ENCODE measurements at regions not wholly inside any gene's neighbourhood (a gene's known extent, or its start where the extent isn't known, plus 50 kb on each side); places are given as distances from the start of the nearest gene placed in this dataset.

- H3K27ac Mint-ChIP-seq, result no peak overlapping the region
- no peaks in the 10 kb centered on the region for H3K36me3 Mint-ChIP-seq (ENCODE audit: insufficient read depth)
- no peak for DNase-seq (ENCODE audit: low spot score, unreplicated experiment)
- peaks cover 19% of the 10 kb centered on the region for H3K27me3 Mint-ChIP-seq
- peaks cover 8% of the 10 kb centered on the region for H3K4me1 Mint-ChIP-seq (ENCODE audit: low read depth)
- no peak overlapping the region for H3K4me3 Mint-ChIP-seq (ENCODE audit: low read depth)
- H3K9me3 Mint-ChIP-seq (ENCODE audit: low read depth), result no peaks in the 10 kb centered on the region
- no peak for TF ChIP-seq CTCF (IDR thresholded peaks at IDR 0.05; ENCODE audit: unreplicated experiment)
Measured at GRCh38 chr16:73879621-73880020, 417.0 kb upstream of the PSMD7 start.

- no peak overlapping the region for H3K27ac Mint-ChIP-seq
- TF ChIP-seq CTCF (IDR thresholded peaks at IDR 0.05; ENCODE audit: unreplicated experiment), result peak; percentile 69
- H3K9me3 Mint-ChIP-seq (ENCODE audit: low read depth), result no peaks in the 10 kb centered on the region
- no peak overlapping the region for H3K4me3 Mint-ChIP-seq (ENCODE audit: low read depth)
- no peaks in the 10 kb centered on the region for H3K36me3 Mint-ChIP-seq (ENCODE audit: insufficient read depth)
- peaks cover 14% of the 10 kb centered on the region for H3K4me1 Mint-ChIP-seq (ENCODE audit: low read depth)
- DNase-seq (ENCODE audit: low spot score, unreplicated experiment), result no peak
- peaks cover 19% of the 10 kb centered on the region for H3K27me3 Mint-ChIP-seq
Measured at GRCh38 chr16:73878611-73879010, 418.0 kb upstream of the PSMD7 start.

GRCh38 chr16:73877150-73877549, 419.5 kb upstream of the PSMD7 start:
- no peak for TF ChIP-seq CTCF (IDR thresholded peaks at IDR 0.05; ENCODE audit: unreplicated experiment)
- DNase-seq (ENCODE audit: low spot score, unreplicated experiment), result no peak
- Mint-ChIP-seq H3K27ac (no peak overlapping the region), H3K4me3 (ENCODE audit: low read depth) (no peak overlapping the region), H3K4me1 (ENCODE audit: low read depth) (peaks cover 12% of the 10 kb centered on the region), H3K36me3 (ENCODE audit: insufficient read depth) (no peaks in the 10 kb centered on the region), H3K27me3 (peaks cover 19% of the 10 kb centered on the region), H3K9me3 (ENCODE audit: low read depth) (no peaks in the 10 kb centered on the region)

GRCh38 chr16:73875996-73876690, 420.5 kb upstream of the PSMD7 start:
- Mint-ChIP-seq H3K9me3 (ENCODE audit: low read depth) (no peaks in the 10 kb centered on the region), H3K36me3 (ENCODE audit: insufficient read depth) (no peaks in the 10 kb centered on the region), H3K27ac (no peak overlapping the region), H3K27me3 (peaks cover 16% of the 10 kb centered on the region), H3K4me3 (ENCODE audit: low read depth) (no peak overlapping the region), H3K4me1 (ENCODE audit: low read depth) (peaks cover 8% of the 10 kb centered on the region)
- TF ChIP-seq CTCF (IDR thresholded peaks at IDR 0.05; ENCODE audit: unreplicated experiment), result no peak
- no peak for DNase-seq (ENCODE audit: low spot score, unreplicated experiment)

GRCh38 chr16:73874324-73874723, 422.3 kb upstream of the PSMD7 start:
- Mint-ChIP-seq H3K27me3 (peaks cover 2% of the 10 kb centered on the region), H3K27ac (no peak overlapping the region), H3K36me3 (ENCODE audit: insufficient read depth) (no peaks in the 10 kb centered on the region), H3K9me3 (ENCODE audit: low read depth) (no peaks in the 10 kb centered on the region), H3K4me3 (ENCODE audit: low read depth) (no peak overlapping the region), H3K4me1 (ENCODE audit: low read depth) (peaks cover 9% of the 10 kb centered on the region)
- DNase-seq (ENCODE audit: low spot score, unreplicated experiment), result no peak
- TF ChIP-seq CTCF (IDR thresholded peaks at IDR 0.05; ENCODE audit: unreplicated experiment), result no peak
